GM21717 (cell line): ENCODE measurements at regions not wholly inside any gene's neighbourhood (a gene's known extent, or its start where the extent isn't known, plus 50 kb on each side); places are given as distances from the start of the nearest gene placed in this dataset.

Experiments
- ATAC-seq: cut with Tn5 transposase; IDR thresholded peaks from one replicate; pipeline ENCODE4 v1.9.1; 2021; ENCODE audit warnings: mild to moderate bottlenecking, moderate library complexity; ENCODE audit not compliant: unreplicated experiment

GRCh38 chr2:78011251-78011650 is 489.1 kb upstream of the LRRTM4 start:
- no peak for ATAC-seq

- ATAC-seq = no peak
Observed at GRCh38 chr2:78020491-78020890, 498.3 kb upstream of the LRRTM4 start.

GRCh38 chr2:78023356-78023755 is 501.2 kb upstream of the LRRTM4 start:
- no peak for ATAC-seq

- no peak for ATAC-seq
Observed at GRCh38 chr2:78024996-78025395, 502.8 kb upstream of the LRRTM4 start.

- ATAC-seq = no peak
Observed at GRCh38 chr2:78029392-78029995, 507.3 kb upstream of the LRRTM4 start.

GRCh38 chr2:78034706-78035105 is 512.5 kb upstream of the LRRTM4 start:
- ATAC-seq = no peak

- no peak for ATAC-seq
Observed at GRCh38 chr2:78035804-78036203, 513.6 kb upstream of the LRRTM4 start.

- ATAC-seq = no peak
Observed at GRCh38 chr2:78051480-78051879, 529.3 kb upstream of the LRRTM4 start.

GRCh38 chr2:78056976-78057375 is 534.8 kb upstream of the LRRTM4 start:
- ATAC-seq = no peak

- no peak for ATAC-seq
Observed at GRCh38 chr2:78061301-78061700, 539.1 kb upstream of the LRRTM4 start.

- no peak for ATAC-seq
Observed at GRCh38 chr2:78061732-78062131, 539.6 kb upstream of the LRRTM4 start.

- ATAC-seq = no peak
Observed at GRCh38 chr2:78063246-78064020, 541.3 kb upstream of the LRRTM4 start.

GRCh38 chr2:78065366-78065765 is 543.2 kb upstream of the LRRTM4 start:
- no peak for ATAC-seq

- ATAC-seq = no peak
Observed at GRCh38 chr2:78068808-78069207, 546.6 kb upstream of the LRRTM4 start.

- no peak for ATAC-seq
Observed at GRCh38 chr2:78070693-78071092, 548.5 kb upstream of the LRRTM4 start.

GRCh38 chr2:78077633-78078032 is 555.5 kb upstream of the LRRTM4 start:
- no peak for ATAC-seq

- ATAC-seq = no peak
Observed at GRCh38 chr2:78082555-78082954, 560.4 kb upstream of the LRRTM4 start.

- no peak for ATAC-seq
Observed at GRCh38 chr2:78093436-78093835, 571.3 kb upstream of the LRRTM4 start.

GRCh38 chr2:78109272-78109671 is 587.1 kb upstream of the LRRTM4 start:
- no peak for ATAC-seq

- no peak for ATAC-seq
Observed at GRCh38 chr2:78115291-78115690, 593.1 kb upstream of the LRRTM4 start.

GRCh38 chr2:78118037-78118436 is 595.9 kb upstream of the LRRTM4 start:
- ATAC-seq = no peak

GRCh38 chr2:78120275-78120674 is 598.1 kb upstream of the LRRTM4 start:
- ATAC-seq = no peak

- ATAC-seq = no peak
Observed at GRCh38 chr2:78125042-78125441, 602.9 kb upstream of the LRRTM4 start.
